DOHH2 (cell line): ENCODE measurements at regions not wholly inside any gene's neighbourhood (a gene's known extent, or its start where the extent isn't known, plus 50 kb on each side); places are given as distances from the start of the nearest gene placed in this dataset.

Experiments
- H3F3A ChIP-seq: fragments of 200-600 bp; sonication (generic), shearing (Covaris generic); 2 replicates; pipeline ENCODE4 v1.6.0; 2016; ENCODE audit warnings: antibody characterized with exemption, mild to moderate bottlenecking; ENCODE audit not compliant: control insufficient read depth, insufficient read depth
- H3K27ac ChIP-seq: fragments of 200-600 bp; sonication (generic); 2 replicates; pipeline ENCODE4 v1.5.1; 2014; ENCODE audit warnings: low read depth, mild to moderate bottlenecking, low read length, moderate library complexity
- H3K27me3 ChIP-seq: fragments of 200-600 bp; sonication (generic); 2 replicates; pipeline ENCODE4 v1.6.1; 2014; ENCODE audit warnings: mild to moderate bottlenecking, low read length, mixed read lengths; ENCODE audit not compliant: control insufficient read depth
- H3K36me3 ChIP-seq: fragments of 200-600 bp; sonication (generic); 2 replicates; pipeline ENCODE4 v1.6.1; 2014; ENCODE audit warnings: mild to moderate bottlenecking, low read length, moderate library complexity, mixed read lengths; ENCODE audit not compliant: control insufficient read depth
- H3K4me1 ChIP-seq: fragments of 200-600 bp; sonication (generic); 2 replicates; pipeline ENCODE4 v1.6.1; 2014; ENCODE audit warnings: mild to moderate bottlenecking, low read length, mixed read lengths; ENCODE audit not compliant: control insufficient read depth
- H3K4me2 ChIP-seq: fragments of 200-600 bp; sonication (generic); 2 replicates; pipeline ENCODE4 v1.6.0; 2014; ENCODE audit warnings: mild to moderate bottlenecking, low read length, moderate library complexity
- H3K4me3 ChIP-seq: fragments of 200-600 bp; sonication (generic); 2 replicates; pipeline ENCODE4 v1.5.1; 2014; ENCODE audit warnings: mild to moderate bottlenecking, low read length, mixed read lengths
- H3K79me2 ChIP-seq: fragments of 200-600 bp; sonication (generic); 2 replicates; pipeline ENCODE4 v1.6.1; 2014; ENCODE audit warnings: mild to moderate bottlenecking, low read length, mixed read lengths; ENCODE audit not compliant: control insufficient read depth
- H3K9me2 ChIP-seq: fragments of 200-600 bp; sonication (generic); replicated peaks from 2 replicates; pipeline ENCODE4 v1.6.1; 2014; ENCODE audit warnings: mild to moderate bottlenecking, low read length, mixed read lengths; ENCODE audit not compliant: control insufficient read depth
- H3K9me3 ChIP-seq: fragments of 200-600 bp; sonication (generic); 2 replicates; pipeline ENCODE4 v1.6.1; 2014; ENCODE audit warnings: antibody characterized with exemption, low read length, mixed read lengths; ENCODE audit not compliant: control insufficient read depth, insufficient read depth
- H4K20me1 ChIP-seq: fragments of 200-600 bp; sonication (generic); 2 replicates; pipeline ENCODE4 v1.6.0; 2014; ENCODE audit warnings: low read depth, mild to moderate bottlenecking, antibody characterized with exemption, low read length, moderate library complexity; ENCODE audit not compliant: control insufficient read depth, insufficient read depth
- CTCF ChIP-seq: fragments of 200-600 bp; sonication (generic); IDR thresholded peaks from one replicate; pipeline ENCODE4 v1.5.1; 2014; ENCODE audit warnings: antibody characterized with exemption, mild to moderate bottlenecking, low read depth, low read length; ENCODE audit not compliant: poor library complexity, severe bottlenecking
- EZH2phosphoT487 ChIP-seq: fragments of 200-600 bp; sonication (generic); IDR thresholded peaks from 2 replicates; pipeline ENCODE4 v1.6.1; 2017; ENCODE audit warnings: borderline replicate concordance, mild to moderate bottlenecking, antibody characterized with exemption, low read length, moderate library complexity, mixed read lengths

DNA sequence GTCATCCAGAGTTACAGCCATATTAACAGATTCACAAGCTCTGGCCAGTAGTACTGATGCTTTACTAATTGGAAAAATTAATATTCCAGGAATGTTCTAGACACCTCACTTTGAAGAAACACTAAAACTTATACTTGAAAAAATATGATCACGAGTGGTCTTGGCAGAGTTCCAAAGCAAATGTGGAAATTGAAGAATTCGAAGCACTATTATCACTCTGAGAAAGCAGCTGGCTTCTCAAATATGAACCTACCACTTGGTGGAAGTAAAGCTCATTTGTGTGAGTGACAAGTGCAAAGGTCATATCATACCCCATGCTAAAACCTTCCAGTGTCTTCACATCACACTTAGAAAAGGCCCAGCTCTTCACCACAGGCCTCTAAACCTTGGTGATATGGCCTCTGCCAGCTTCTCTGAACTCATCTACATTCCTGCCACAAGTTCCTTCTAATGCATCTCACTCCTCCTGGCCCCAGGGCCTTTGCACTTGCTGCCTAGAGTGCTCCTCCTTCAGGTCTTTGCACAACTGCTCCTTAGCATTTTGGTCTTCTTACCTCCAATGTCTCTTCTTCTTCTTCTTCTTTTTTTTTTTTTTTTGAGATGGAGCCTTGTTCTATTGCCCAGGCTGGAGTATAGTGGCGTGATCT, 175.7 kb upstream of the SMIM23 start:
- TF ChIP-seq CTCF = no peak
- TF ChIP-seq EZH2phosphoT487 = no peak
- Histone ChIP-seq H3K27ac (no peak overlapping the region), H4K20me1 (no peaks in the 10 kb centered on the region), H3K9me2 (no peaks in the 10 kb centered on the region), H3K79me2 (no peaks in the 10 kb centered on the region), H3F3A (no peaks in the 10 kb centered on the region), H3K4me1 (no peaks in the 10 kb centered on the region), H3K36me3 (no peaks in the 10 kb centered on the region), H3K9me3 (0 out of 2 replicates have a peak, but pooled peaks cover 2% of the 10 kb centered on the region), H3K4me2 (no peak overlapping the region), H3K27me3 (no peaks in the 10 kb centered on the region), H3K4me3 (no peak overlapping the region)

DNA sequence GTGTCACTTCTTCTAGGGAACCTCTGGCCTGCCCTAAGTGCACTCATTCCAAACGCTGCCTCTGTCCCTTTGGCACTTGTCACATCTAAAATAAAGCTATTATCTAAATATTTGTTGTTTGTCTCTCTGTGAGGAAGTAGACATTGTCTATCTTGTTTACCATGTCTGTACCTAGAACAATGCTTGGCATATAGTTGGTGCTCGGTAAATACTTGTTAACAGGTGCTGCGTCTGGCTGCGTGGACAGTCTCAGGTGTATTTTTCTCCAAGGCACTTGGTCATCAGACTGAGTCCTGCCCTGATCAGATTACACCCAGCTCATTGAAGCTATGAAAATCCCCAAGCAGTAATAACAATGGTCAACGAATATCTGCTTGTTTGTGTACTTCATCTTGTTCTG, 174.9 kb upstream of the SMIM23 start:
- Histone ChIP-seq H3K27me3 (no peaks in the 10 kb centered on the region), H3K27ac (no peak overlapping the region), H3K9me3 (0 out of 2 replicates have a peak, but pooled peaks cover 2% of the 10 kb centered on the region), H3F3A (no peaks in the 10 kb centered on the region), H3K79me2 (no peaks in the 10 kb centered on the region), H3K4me3 (no peak overlapping the region), H3K4me1 (no peaks in the 10 kb centered on the region), H3K4me2 (no peak overlapping the region), H4K20me1 (no peaks in the 10 kb centered on the region), H3K36me3 (no peaks in the 10 kb centered on the region), H3K9me2 (no peaks in the 10 kb centered on the region)
- no peak for TF ChIP-seq CTCF
- TF ChIP-seq EZH2phosphoT487 = no peak

DNA sequence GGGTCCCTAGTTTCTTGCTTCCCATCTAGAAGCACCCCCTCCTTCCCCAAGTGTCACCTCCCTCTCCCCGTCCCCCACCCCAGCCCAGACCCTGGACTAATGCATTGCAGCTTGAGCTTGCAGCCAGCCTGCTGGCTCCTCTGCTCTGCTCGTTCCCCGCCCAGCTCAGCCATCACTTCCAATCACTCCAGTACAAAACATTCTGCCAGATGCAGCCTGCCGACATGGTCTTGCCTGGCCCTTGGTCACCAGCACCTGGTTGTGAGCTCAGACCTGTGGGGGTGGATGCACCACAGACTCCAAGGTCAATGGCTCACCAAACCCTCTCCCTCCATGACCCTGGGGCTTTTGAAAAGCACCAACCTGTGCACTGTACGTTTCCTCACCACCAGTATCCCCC, 172.9 kb upstream of the SMIM23 start:
- H3K9me2 ChIP-seq = no peaks in the 10 kb centered on the region
- H3K36me3 ChIP-seq = no peaks in the 10 kb centered on the region
- no peak for TF ChIP-seq CTCF
- no peak for TF ChIP-seq EZH2phosphoT487
- no peaks in the 10 kb centered on the region for H3K4me1 ChIP-seq
- H3K27ac ChIP-seq = no peak overlapping the region
- H3K9me3 ChIP-seq = no peaks in the 10 kb centered on the region
- no peak overlapping the region for H3K4me3 ChIP-seq
- H3K27me3 ChIP-seq = no peaks in the 10 kb centered on the region
- H3F3A ChIP-seq = no peaks in the 10 kb centered on the region
- H3K79me2 ChIP-seq = no peaks in the 10 kb centered on the region
- H3K4me2 ChIP-seq = no peak overlapping the region
- H4K20me1 ChIP-seq = no peaks in the 10 kb centered on the region
